ENCODE measurements at regions not wholly inside any gene's neighbourhood (a gene's known extent, or its start where the extent isn't known, plus 50 kb on each side); places are given as distances from the start of the nearest gene placed in this dataset.

GRCh38 chr2:67256892-67257291, 140.2 kb upstream of the ETAA1 start:
- peaks cover 40% of the 10 kb centered on the region for H3K4me1 Mint-ChIP-seq (ENCODE audit: unreplicated experiment)
- H3K27me3 Mint-ChIP-seq (ENCODE audit: unreplicated experiment): no peaks in the 10 kb centered on the region

GRCh38 chr2:67258122-67258521, 139.0 kb upstream of the ETAA1 start:
- Mint-ChIP-seq H3K4me1 (ENCODE audit: unreplicated experiment) (peaks cover 40% of the 10 kb centered on the region), H3K27me3 (ENCODE audit: unreplicated experiment) (no peaks in the 10 kb centered on the region)

More at GRCh38 chr2:67256892-67257291, 140.2 kb upstream of the ETAA1 start:
- Mint-ChIP-seq H3K9me3 (ENCODE audit: unreplicated experiment) (no peaks in the 10 kb centered on the region), H3K27ac (ENCODE audit: unreplicated experiment) (no peak overlapping the region), H3K36me3 (ENCODE audit: unreplicated experiment) (no peaks in the 10 kb centered on the region), H3K4me3 (ENCODE audit: unreplicated experiment) (no peak overlapping the region)
- TF ChIP-seq CTCF (IDR thresholded peaks at IDR 0.05): no peak
- DNase-seq (ENCODE audit: extremely low spot score, unreplicated experiment): no peak

GRCh38 chr2:67258831-67259230, 138.3 kb upstream of the ETAA1 start:
- H3K27me3 Mint-ChIP-seq (ENCODE audit: unreplicated experiment): no peaks in the 10 kb centered on the region
- no peak for DNase-seq (ENCODE audit: extremely low spot score, unreplicated experiment)
- no peak overlapping the region for H3K4me3 Mint-ChIP-seq (ENCODE audit: unreplicated experiment)
- H3K9me3 Mint-ChIP-seq (ENCODE audit: unreplicated experiment): no peaks in the 10 kb centered on the region
- H3K36me3 Mint-ChIP-seq (ENCODE audit: unreplicated experiment): no peaks in the 10 kb centered on the region
- TF ChIP-seq CTCF (IDR thresholded peaks at IDR 0.05): no peak
- H3K4me1 Mint-ChIP-seq (ENCODE audit: unreplicated experiment): peaks cover 40% of the 10 kb centered on the region
- no peak overlapping the region for H3K27ac Mint-ChIP-seq (ENCODE audit: unreplicated experiment)

More at GRCh38 chr2:67258122-67258521, 139.0 kb upstream of the ETAA1 start:
- TF ChIP-seq CTCF (IDR thresholded peaks at IDR 0.05): no peak
- Mint-ChIP-seq H3K4me3 (ENCODE audit: unreplicated experiment) (no peak overlapping the region), H3K9me3 (ENCODE audit: unreplicated experiment) (no peaks in the 10 kb centered on the region), H3K27ac (ENCODE audit: unreplicated experiment) (peak overlapping the region; percentile 3), H3K36me3 (ENCODE audit: unreplicated experiment) (no peaks in the 10 kb centered on the region)
- DNase-seq (ENCODE audit: extremely low spot score, unreplicated experiment): no peak

DNA sequence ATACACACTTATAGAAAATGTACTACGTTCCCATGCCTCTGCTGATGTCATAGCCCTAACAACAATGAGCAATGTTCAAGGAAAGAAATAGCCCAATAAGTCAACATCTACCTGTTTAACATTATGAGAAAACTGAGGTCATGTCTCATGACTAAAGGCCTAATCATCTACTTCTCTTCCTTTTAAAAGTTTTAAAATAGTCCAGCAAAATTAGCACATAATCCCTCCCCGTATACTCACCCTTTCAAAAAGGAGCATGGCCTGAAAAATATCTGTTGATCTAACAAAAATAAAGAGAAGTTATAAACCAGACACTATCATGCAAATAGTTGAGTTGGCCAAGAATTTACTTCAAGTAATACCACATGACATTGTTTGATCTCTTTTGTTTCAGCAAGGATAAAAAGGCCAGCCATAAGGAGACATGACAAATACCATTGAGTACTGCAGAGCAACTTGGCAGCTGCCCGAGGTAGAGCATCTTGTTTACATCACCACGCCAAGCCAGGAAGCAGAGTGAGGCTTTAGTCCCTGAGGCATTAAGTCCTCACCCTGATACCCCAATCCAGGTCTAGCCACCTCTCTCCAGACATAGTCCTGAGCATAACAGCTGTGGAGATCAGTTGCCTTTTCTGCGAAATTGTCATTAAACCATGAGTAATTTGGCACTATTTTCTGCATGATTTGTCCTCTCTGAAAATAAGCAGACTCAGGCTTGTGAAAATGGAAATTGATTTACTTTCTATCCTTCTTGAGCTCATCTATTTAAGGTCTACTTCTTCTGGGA, 137.4 kb upstream of the ETAA1 start:
- no peaks in the 10 kb centered on the region for H3K27me3 Mint-ChIP-seq (ENCODE audit: unreplicated experiment)
- no peak for TF ChIP-seq CTCF (IDR thresholded peaks at IDR 0.05)
- H3K9me3 Mint-ChIP-seq (ENCODE audit: unreplicated experiment): no peaks in the 10 kb centered on the region
- H3K27ac Mint-ChIP-seq (ENCODE audit: unreplicated experiment): peak overlapping the region; percentile 87
- no peak overlapping the region for H3K4me3 Mint-ChIP-seq (ENCODE audit: unreplicated experiment)
- peaks cover 40% of the 10 kb centered on the region for H3K4me1 Mint-ChIP-seq (ENCODE audit: unreplicated experiment)
- no peaks in the 10 kb centered on the region for H3K36me3 Mint-ChIP-seq (ENCODE audit: unreplicated experiment)
- no peak for DNase-seq (ENCODE audit: extremely low spot score, unreplicated experiment)

GRCh38 chr2:67260343-67261277, 136.5 kb upstream of the ETAA1 start:
- H3K9me3 Mint-ChIP-seq (ENCODE audit: unreplicated experiment): no peaks in the 10 kb centered on the region
- H3K4me3 Mint-ChIP-seq (ENCODE audit: unreplicated experiment): peak overlapping the region; percentile 58
- H3K27ac Mint-ChIP-seq (ENCODE audit: unreplicated experiment): peak overlapping the region; percentile 87
- H3K27me3 Mint-ChIP-seq (ENCODE audit: unreplicated experiment): no peaks in the 10 kb centered on the region
- no peaks in the 10 kb centered on the region for H3K36me3 Mint-ChIP-seq (ENCODE audit: unreplicated experiment)
- peaks cover 37% of the 10 kb centered on the region for H3K4me1 Mint-ChIP-seq (ENCODE audit: unreplicated experiment)
- peak; percentile 84 for DNase-seq (ENCODE audit: extremely low spot score, unreplicated experiment)
- no peak for TF ChIP-seq CTCF (IDR thresholded peaks at IDR 0.05)
